Left ventricle myocardium superior (tissue), 1 donor: ENCODE measurements at regions not wholly inside any gene's neighbourhood (a gene's known extent, or its start where the extent isn't known, plus 50 kb on each side); places are given as distances from the start of the nearest gene placed in this dataset.
A peak's percentile ranks its signal among the peaks of the same experiment; 100 is the strongest.

Experiments
- ATAC-seq: fragments of 200-7000 bp; cut with Tn5 transposase; one replicate; pipeline ENCODE4 v1.9.1; 2020; ENCODE audit warnings: mild to moderate bottlenecking, moderate library complexity
- DNase-seq: peaks from one replicate; pipeline ENCODE4 v3.0.0-alpha.2; 2020
- intact Hi-C: fragments of 100-400 bp; cut with micrococcal nuclease; formaldehyde crosslinking; loops from one replicate; pipeline ENCODE4 v1.11.0; 2022
- donor health status: DM: no; HTN: yes; CAD: no; lungs with severe emphysema.

GRCh38 chr2:207216457-207216856 lies 50.7 kb upstream of the KLF7 start:
- DNase-seq (no peak), ATAC-seq (no peak)
- intact Hi-C loops = no loop called here

DNA sequence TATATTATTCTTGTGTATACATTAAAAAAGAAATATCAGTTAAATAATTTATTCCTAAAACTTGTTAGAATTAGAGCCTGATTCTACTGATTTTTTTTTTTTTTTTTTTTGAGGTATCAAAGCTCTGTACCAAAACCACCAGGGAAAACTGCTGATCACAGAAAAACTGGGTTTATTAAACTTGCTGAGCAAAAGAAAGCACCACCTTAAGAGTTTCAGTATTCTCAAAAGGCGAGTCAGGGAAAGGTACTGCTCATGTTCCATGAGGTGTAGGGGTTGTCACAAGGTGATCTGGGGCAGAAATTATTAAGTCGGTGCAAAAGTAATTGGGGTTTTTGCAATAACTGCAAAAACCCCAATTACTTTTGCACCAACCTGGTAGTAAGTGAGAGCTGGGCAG lies 51.7 kb upstream of the KLF7 start:
- intact Hi-C loops = no loop called here
- ATAC-seq = no peak
- no peak for DNase-seq

GRCh38 chr2:207219081-207219630 lies 53.4 kb upstream of the KLF7 start:
- intact Hi-C loops = no loop called here
- DNase-seq = no peak
- no peak for ATAC-seq

DNA sequence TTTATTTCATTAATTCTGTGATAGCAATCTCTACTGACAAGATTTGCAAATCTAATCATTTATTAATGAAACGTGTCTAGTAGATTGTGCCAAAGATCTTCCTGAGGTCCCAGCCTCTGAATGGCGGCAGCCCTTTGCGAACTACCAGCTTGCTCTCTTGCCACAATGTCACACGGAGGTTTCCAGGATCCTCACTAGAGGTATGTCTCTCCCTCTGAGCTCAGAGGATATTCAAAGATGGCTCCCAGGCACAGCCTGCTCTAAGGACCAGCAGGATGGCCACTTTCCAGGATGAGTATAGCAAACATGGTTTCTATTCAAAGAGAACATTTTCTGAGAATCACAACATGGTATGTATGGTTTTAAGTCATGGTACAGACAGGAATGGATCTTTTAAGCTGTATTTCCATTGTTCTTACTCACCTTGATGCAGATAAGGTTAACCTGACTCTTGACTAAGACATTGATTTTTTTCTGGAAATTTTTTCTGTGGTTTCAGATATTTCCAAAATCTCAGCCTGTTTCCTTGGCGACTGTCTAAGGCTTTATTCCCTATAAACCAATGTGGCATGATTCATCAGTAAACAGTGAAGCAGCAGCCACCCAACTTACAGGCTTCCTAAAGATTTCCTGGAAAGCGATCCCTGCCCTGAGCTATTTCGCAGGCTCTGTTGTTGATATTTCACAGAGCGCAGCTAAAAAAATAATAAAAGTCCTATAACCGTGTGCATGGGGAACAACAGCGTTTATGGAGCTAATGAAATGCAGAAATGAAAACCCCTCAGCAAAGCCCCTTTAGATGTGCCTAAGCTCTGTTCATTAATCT lies 54.1 kb upstream of the KLF7 start:
- DNase-seq (no peak), ATAC-seq (no peak)
- intact Hi-C loops = no loop called here

GRCh38 chr2:207221731-207222130 lies 56.0 kb upstream of the KLF7 start:
- no peak for ATAC-seq
- no peak for DNase-seq
- intact Hi-C loops = no loop called here

DNA sequence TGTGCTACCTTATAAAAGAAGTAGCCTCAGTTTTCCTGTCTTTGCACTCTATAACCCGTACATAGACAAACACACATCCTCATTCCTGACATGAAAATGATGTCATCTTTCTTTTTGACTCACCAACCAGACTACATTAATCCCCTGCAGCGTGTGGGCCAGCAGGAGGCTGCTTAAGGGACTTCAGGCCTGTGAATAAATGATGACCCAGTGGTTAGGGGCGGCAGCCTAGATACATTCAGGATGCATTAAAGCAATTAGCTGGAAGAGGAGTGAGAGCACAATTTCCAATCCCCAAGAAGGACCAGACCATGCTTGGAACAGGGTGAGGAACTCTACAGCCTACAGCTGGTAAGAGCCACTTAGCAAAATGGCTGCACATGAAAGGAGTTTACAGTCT lies 57.3 kb upstream of the KLF7 start:
- ATAC-seq (no peak), DNase-seq (no peak)
- intact Hi-C loops = no loop called here

- ATAC-seq (no peak), DNase-seq (no peak)
- intact Hi-C loops = no loop called here
Observed at GRCh38 chr2:207224381-207224780, 58.6 kb upstream of the KLF7 start.

- intact Hi-C loops = no loop called here
- ATAC-seq (no peak), DNase-seq (no peak)
Observed at GRCh38 chr2:207224791-207225482, 59.2 kb upstream of the KLF7 start.

- no peak for ATAC-seq
Observed at GRCh38 chr2:207225773-207226172, 60.0 kb upstream of the KLF7 start.

DNA sequence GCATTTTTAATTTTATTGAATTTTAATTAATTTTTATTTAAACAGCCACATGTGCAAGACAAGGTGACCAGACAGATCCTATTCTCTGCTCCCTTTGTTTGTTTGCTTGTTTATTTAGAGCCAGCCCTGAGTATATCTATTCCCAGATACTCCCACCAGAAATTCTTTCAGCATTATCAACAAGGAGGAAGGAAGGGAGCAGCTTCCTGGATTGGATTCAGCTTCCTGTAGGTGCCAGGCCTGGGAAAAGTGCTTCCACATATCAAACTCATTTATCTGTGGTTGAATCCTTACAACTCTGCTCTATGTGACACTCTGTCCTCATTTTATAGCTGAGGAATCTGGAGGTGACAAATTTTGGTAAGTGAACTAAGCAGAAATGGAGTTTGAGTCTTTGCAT lies 60.5 kb upstream of the KLF7 start:
- DNase-seq (no peak), ATAC-seq (peak; percentile 29)
- intact Hi-C loops = no loop called here

More at GRCh38 chr2:207225773-207226172, 60.0 kb upstream of the KLF7 start:
- no peak for DNase-seq
- intact Hi-C loops = no loop called here

- no peak for ATAC-seq
- DNase-seq = no peak
- intact Hi-C loops = no loop called here
Observed at GRCh38 chr2:207226671-207227061, 60.9 kb upstream of the KLF7 start.

GRCh38 chr2:207227062-207227748 lies 61.5 kb upstream of the KLF7 start:
- peak; percentile 64 for ATAC-seq
- peak; percentile 32 for DNase-seq
- intact Hi-C loops = no loop called here

GRCh38 chr2:207227749-207228145 lies 62.0 kb upstream of the KLF7 start:
- ATAC-seq = no peak
- DNase-seq = no peak
- intact Hi-C loops = no loop called here

GRCh38 chr2:207228402-207228801 lies 62.7 kb upstream of the KLF7 start:
- DNase-seq = no peak
- no peak for ATAC-seq
- intact Hi-C loops = no loop called here

GRCh38 chr2:207229161-207229560 lies 63.4 kb upstream of the KLF7 start:
- ATAC-seq = no peak
- intact Hi-C loops = no loop called here
- no peak for DNase-seq

DNA sequence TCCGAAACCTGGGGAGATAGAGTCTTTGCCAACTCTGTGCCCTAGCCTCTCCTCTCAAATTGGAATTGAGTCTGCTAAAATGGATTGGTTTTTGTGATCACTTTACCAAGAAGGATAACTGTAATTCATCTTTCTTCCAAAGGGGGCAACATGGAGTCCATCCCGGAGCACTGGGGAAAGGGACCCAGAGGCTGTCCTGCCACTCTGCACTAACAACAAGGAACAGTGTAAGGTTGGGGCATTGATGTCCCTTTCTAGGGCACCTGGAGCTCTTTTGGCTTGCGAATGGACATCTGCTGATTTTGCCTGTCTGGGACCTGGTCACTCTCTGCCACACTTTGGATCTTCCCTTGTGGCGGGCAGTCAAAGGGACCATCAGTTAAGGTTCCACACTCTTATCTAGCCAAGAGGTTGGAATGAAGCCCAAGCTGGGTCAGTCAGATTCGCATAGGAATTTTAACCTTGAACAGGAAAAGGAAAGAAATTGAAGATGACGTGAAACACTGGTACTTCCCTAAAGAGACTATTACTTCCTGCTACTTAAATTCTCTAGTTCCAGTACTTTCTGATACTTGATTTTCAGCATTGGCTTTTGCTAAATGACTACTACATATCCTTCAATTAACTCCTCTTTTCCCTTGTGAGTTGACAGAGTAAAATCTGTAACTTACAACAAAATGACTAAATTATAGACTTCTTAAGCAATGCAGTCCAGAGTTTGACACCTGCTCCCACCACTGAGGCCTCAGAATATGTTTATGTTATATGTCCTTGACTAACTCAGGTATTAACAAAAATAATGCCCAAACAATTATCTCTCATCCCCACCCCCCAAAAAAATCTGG lies 64.7 kb upstream of the KLF7 start:
- peak; percentile 25 for ATAC-seq
- intact Hi-C loops = no loop called here
- no peak for DNase-seq

GRCh38 chr2:207231106-207231865 lies 65.5 kb upstream of the KLF7 start:
- DNase-seq (no peak), ATAC-seq (no peak)
- intact Hi-C loops = no loop called here

- intact Hi-C loops = no loop called here
- DNase-seq (no peak), ATAC-seq (no peak)
Observed at GRCh38 chr2:207231967-207232366, 66.2 kb upstream of the KLF7 start.
